ENCODE measurements at regions not wholly inside any gene's neighbourhood (a gene's known extent, or its start where the extent isn't known, plus 50 kb on each side); places are given as distances from the start of the nearest gene placed in this dataset.

- Histone ChIP-seq H2BK120ac (replicated peaks; ENCODE audit: low read depth, low read length) (no peak overlapping the region), H3K4me2 (ENCODE audit: insufficient read depth in 1 of 2, low read depth in 2 of 2, low read length in 2 of 2) (no peak overlapping the region), H3K23me2 (ENCODE audit: low read depth, low read length) (no peaks in the 10 kb centered on the region), H3K27ac (ENCODE audit: low read depth, low read length) (no peak overlapping the region), H3K27me3 (replicated peaks in 1 of 4; ENCODE audit: control insufficient read depth in 3 of 4, extremely low read depth in 1 of 4, insufficient read depth in 3 of 4, low read length in 3 of 4) (no peaks in the 10 kb centered on the region), H4K5ac (ENCODE audit: insufficient read length, low read depth, low read length) (no peak overlapping the region), H2AFZ (ENCODE audit: low read length) (no peak overlapping the region), H3K79me1 (ENCODE audit: low read depth, low read length) (no peaks in the 10 kb centered on the region), H3K36me3 (ENCODE audit: control insufficient read depth in 2 of 4, insufficient read depth in 4 of 4, low read length in 3 of 4) (no peaks in the 10 kb centered on the region), H3K4ac (replicated peaks; ENCODE audit: insufficient read length, low read depth, low read length) (no peak overlapping the region), H3K79me2 (ENCODE audit: control insufficient read depth in 1 of 2, insufficient read depth in 2 of 2, low read length in 2 of 2) (no peaks in the 10 kb centered on the region), H2BK5ac (ENCODE audit: low read depth, low read length) (no peak overlapping the region), H4K8ac (ENCODE audit: extremely low read depth, insufficient read depth, low read length) (no peak overlapping the region), H2BK20ac (ENCODE audit: low read length) (no peak overlapping the region), H3K14ac (ENCODE audit: insufficient read length) (no peak overlapping the region), H4K20me1 (replicated peaks in 1 of 2; ENCODE audit: control insufficient read depth in 1 of 2, insufficient read depth in 2 of 2, low read length in 2 of 2) (no peaks in the 10 kb centered on the region), H2AK5ac (ENCODE audit: low read depth, low read length) (no peak overlapping the region), H3K56ac (replicated peaks; ENCODE audit: insufficient read length, low read depth, low read length) (no peak overlapping the region), H3K18ac (ENCODE audit: extremely low read depth, low read length) (no peak overlapping the region), H3K9ac (replicated peaks in 1 of 4; ENCODE audit: extremely low read depth in 1 of 4, low read depth in 3 of 4, low read length in 3 of 4) (no peak overlapping the region), H2BK12ac (ENCODE audit: low read depth, low read length) (no peak overlapping the region), H3K4me3 (ENCODE audit: extremely low read depth in 1 of 4, insufficient read depth in 2 of 4, low read depth in 3 of 4, low read length in 4 of 4) (no peak overlapping the region), H3K4me1 (replicated peaks in 1 of 4; ENCODE audit: control insufficient read depth in 3 of 4, insufficient read depth in 4 of 4, low read length in 3 of 4) (no peaks in the 10 kb centered on the region), H4K91ac (replicated peaks; ENCODE audit: insufficient read length, low read length) (no peak overlapping the region), H3K23ac (ENCODE audit: insufficient read length) (no peak overlapping the region), H3K9me3 (ENCODE audit: insufficient read depth in 2 of 2, low read depth in 1 of 2, low read length in 1 of 2) (no peaks in the 10 kb centered on the region), H2BK15ac (ENCODE audit: low read length) (no peak overlapping the region)
- WGBS, 2 experiments (ENCODE audit: extremely low coverage in 1 of 2, insufficient coverage in 1 of 2, insufficient read length in 1 of 2, insufficient replicate concordance in 2 of 2, low coverage in 1 of 2, low lambda C conversion rate in 2 of 2, missing lambda C conversion rate in 1 of 2): 96% methylated on average over 2 of the region's 2 CpGs; no CpG with 5 or more reads in 1 of the 2 experiments
- ChIA-PET CTCF (ENCODE audit: partially characterized antibody) (no interaction called here), POLR2A (ENCODE audit: partially characterized antibody) (no interaction called here)
- DNase-seq (ENCODE audit: low read depth in 1 of 2, low spot score in 2 of 2) (no peak), FAIRE-seq (no peak)
- TF ChIP-seq ZNF274 (IDR thresholded peaks at IDR 0.05; ENCODE audit: borderline replicate concordance, extremely low read depth, low read length) (no peak), ATF3 (IDR thresholded peaks at IDR 0.05; ENCODE audit: insufficient read depth, low read depth, low read length) (no peak), POLR2A (IDR thresholded peaks at IDR 0.05; ENCODE audit: control extremely low read depth in 1 of 2, low read depth in 2 of 2, low read length in 2 of 2) (no peak)
Observed at GRCh38 chr5:85621668-85622067, 996.1 kb upstream of the COX7C start.

Data from H1 (cell line).